Astrocyte (in vitro differentiated cells and primary cell): ENCODE measurements at regions not wholly inside any gene's neighbourhood (a gene's known extent, or its start where the extent isn't known, plus 50 kb on each side); places are given as distances from the start of the nearest gene placed in this dataset.

ENCODE experiments used
- EZH2 ChIP-seq: IDR thresholded peaks from 2 replicates; pipeline ENCODE4 v1.6.1; 2012; ENCODE audit warnings: mild to moderate bottlenecking, low read length, inconsistent platforms; ENCODE audit not compliant: insufficient read depth
- TF ChIP-seq, protein P1 (sequence below): IDR thresholded peaks from 2 replicates; pipeline ENCODE4 v1.5.1; 2011; ENCODE audit warnings: low read depth, mild to moderate bottlenecking, inconsistent platforms, low read length, moderate library complexity; ENCODE audit not compliant: insufficient read depth

DNA sequence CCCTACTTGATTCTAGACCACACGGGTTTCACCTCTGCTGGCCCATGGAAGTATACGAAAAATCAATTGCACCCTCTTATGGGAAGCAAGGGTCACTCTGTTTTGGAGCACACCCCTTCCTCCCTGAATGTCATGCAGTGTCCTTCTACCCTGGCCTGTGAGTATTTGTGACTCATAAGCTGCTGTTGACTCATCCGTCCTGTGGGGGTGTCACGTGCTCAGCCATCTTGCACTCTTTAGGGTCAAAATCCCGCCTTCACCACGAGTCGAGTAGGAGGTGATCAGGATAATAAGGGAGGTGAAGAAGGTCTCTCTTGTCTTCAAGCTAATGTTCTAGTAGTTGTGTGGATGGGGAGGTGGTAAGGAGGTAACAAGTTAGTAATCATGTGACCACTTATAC is 341.0 kb upstream of the EEF2KMT start:
- TF ChIP-seq, protein P1, sequence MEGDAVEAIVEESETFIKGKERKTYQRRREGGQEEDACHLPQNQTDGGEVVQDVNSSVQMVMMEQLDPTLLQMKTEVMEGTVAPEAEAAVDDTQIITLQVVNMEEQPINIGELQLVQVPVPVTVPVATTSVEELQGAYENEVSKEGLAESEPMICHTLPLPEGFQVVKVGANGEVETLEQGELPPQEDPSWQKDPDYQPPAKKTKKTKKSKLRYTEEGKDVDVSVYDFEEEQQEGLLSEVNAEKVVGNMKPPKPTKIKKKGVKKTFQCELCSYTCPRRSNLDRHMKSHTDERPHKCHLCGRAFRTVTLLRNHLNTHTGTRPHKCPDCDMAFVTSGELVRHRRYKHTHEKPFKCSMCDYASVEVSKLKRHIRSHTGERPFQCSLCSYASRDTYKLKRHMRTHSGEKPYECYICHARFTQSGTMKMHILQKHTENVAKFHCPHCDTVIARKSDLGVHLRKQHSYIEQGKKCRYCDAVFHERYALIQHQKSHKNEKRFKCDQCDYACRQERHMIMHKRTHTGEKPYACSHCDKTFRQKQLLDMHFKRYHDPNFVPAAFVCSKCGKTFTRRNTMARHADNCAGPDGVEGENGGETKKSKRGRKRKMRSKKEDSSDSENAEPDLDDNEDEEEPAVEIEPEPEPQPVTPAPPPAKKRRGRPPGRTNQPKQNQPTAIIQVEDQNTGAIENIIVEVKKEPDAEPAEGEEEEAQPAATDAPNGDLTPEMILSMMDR, result no peak
- no peak for TF ChIP-seq EZH2
